NCI-H187 treated with DMSO at 0.1 percent for 48 hours (cell line): ENCODE measurements at regions not wholly inside any gene's neighbourhood (a gene's known extent, or its start where the extent isn't known, plus 50 kb on each side); places are given as distances from the start of the nearest gene placed in this dataset.

Experiments
- DNase-seq: peaks from one replicate; lab custom pipeline; 2025; lab: John Stamatoyannopoulos, UW

- DNase-seq, result no peak
Measured at GRCh38 chr9:16025627-16026026, 472.8 kb downstream of the CCDC171 start.

GRCh38 chr9:16026886-16027285 is 474.0 kb downstream of the CCDC171 start:
- DNase-seq, result no peak

- no peak for DNase-seq
Measured at GRCh38 chr9:16028548-16028947, 475.7 kb downstream of the CCDC171 start.

GRCh38 chr9:16029046-16029615 is 476.3 kb downstream of the CCDC171 start:
- DNase-seq, result no peak

GRCh38 chr9:16029796-16030363 is 477.0 kb downstream of the CCDC171 start:
- DNase-seq, result no peak

GRCh38 chr9:16030528-16031185 is 477.8 kb downstream of the CCDC171 start:
- DNase-seq, result no peak

- DNase-seq, result no peak
Measured at GRCh38 chr9:16031486-16031885, 478.6 kb downstream of the CCDC171 start.

GRCh38 chr9:16031971-16032370 is 479.1 kb downstream of the CCDC171 start:
- no peak for DNase-seq

- DNase-seq, result no peak
Measured at GRCh38 chr9:16032799-16033198, 480.0 kb downstream of the CCDC171 start.

GRCh38 chr9:16033253-16033652 is 480.4 kb downstream of the CCDC171 start:
- no peak for DNase-seq

GRCh38 chr9:16033921-16034691 is 481.3 kb downstream of the CCDC171 start:
- DNase-seq, result no peak

- DNase-seq, result no peak
Measured at GRCh38 chr9:16039218-16039987, 486.6 kb downstream of the CCDC171 start.

- no peak for DNase-seq
Measured at GRCh38 chr9:16039988-16040761, 487.3 kb downstream of the CCDC171 start.

GRCh38 chr9:16043756-16044578 is 491.1 kb downstream of the CCDC171 start:
- no peak for DNase-seq

GRCh38 chr9:16044579-16044881 is 491.7 kb downstream of the CCDC171 start:
- DNase-seq, result no peak

GRCh38 chr9:16045651-16046280 is 492.9 kb downstream of the CCDC171 start:
- no peak for DNase-seq

- no peak for DNase-seq
Measured at GRCh38 chr9:16046713-16047112, 493.9 kb downstream of the CCDC171 start.

GRCh38 chr9:16048129-16048528 is 495.3 kb downstream of the CCDC171 start:
- no peak for DNase-seq

- no peak for DNase-seq
Measured at GRCh38 chr9:16052146-16052545, 499.3 kb downstream of the CCDC171 start.
